ENCODE measurements at regions not wholly inside any gene's neighbourhood (a gene's known extent, or its start where the extent isn't known, plus 50 kb on each side); places are given as distances from the start of the nearest gene placed in this dataset.

DNA sequence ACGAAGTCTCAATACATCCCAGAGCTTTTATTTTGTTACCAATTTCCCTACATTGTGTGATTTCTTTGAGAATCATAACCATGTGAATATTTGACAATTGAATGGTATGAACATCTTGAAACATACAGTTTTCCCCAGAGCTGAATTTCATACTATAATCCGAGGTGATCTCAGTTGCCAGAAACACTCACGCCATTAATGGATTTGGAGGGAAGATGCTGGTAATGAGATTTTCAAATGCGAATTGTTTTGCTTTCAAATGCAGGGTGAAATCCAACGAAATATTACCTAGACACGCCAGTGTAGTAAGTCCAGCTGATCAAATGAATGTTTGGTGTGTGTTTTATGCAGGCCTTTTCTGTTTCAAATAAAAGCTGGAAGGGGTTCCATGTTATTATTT is 277.8 kb upstream of the CDH5 start:
- TF ChIP-seq, protein P1, sequence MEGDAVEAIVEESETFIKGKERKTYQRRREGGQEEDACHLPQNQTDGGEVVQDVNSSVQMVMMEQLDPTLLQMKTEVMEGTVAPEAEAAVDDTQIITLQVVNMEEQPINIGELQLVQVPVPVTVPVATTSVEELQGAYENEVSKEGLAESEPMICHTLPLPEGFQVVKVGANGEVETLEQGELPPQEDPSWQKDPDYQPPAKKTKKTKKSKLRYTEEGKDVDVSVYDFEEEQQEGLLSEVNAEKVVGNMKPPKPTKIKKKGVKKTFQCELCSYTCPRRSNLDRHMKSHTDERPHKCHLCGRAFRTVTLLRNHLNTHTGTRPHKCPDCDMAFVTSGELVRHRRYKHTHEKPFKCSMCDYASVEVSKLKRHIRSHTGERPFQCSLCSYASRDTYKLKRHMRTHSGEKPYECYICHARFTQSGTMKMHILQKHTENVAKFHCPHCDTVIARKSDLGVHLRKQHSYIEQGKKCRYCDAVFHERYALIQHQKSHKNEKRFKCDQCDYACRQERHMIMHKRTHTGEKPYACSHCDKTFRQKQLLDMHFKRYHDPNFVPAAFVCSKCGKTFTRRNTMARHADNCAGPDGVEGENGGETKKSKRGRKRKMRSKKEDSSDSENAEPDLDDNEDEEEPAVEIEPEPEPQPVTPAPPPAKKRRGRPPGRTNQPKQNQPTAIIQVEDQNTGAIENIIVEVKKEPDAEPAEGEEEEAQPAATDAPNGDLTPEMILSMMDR (conservative IDR thresholded peaks at IDR 0.05; ENCODE audit: low read length): no peak
- no peak for TF ChIP-seq EZH2phosphoT487 (IDR thresholded peaks at IDR 0.05; ENCODE audit: borderline replicate concordance, low read depth, low read length)
